ENCODE measurements at regions not wholly inside any gene's neighbourhood (a gene's known extent, or its start where the extent isn't known, plus 50 kb on each side); places are given as distances from the start of the nearest gene placed in this dataset.

DNA sequence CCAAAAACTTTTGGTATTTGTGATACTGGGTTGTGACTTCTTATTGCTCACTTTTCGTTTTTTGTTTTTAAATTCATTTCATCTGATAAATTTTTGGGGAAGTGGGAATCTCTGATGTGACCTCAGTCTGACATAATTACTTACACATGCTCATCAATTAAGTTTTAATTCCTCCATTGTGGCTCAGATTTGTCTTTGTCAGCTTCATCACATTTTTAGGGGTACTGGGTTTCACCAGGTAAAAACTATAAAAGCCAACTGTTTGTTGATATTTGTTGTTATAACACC, 425.3 kb upstream of the TGFBR2 start:
- intact Hi-C loops (cut with DNase I): no loop called here
- no peaks in the 10 kb centered on the region for H3K4me1 ChIP-seq (ENCODE audit: control insufficient read depth in 2 of 3, insufficient read depth in 2 of 3, low read depth in 1 of 3, low read length in 3 of 3)

DNA sequence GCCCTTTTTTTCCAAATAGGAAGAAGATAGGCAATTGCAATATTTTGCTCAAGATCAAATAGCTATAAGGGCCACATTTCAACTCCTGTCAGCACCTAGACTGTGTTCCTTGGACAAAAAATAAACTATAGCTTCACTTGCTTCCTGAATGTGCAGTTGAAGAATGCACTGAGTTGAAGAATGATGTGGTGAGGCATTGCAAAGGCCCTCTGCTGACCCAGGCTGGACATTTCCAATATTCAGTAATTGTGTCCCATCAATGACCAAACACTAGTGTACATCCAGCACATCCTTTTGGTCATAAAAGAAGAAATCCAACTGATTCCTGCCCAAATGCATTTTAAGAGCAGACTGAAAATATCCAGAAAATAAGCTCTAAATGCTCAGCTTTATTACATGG, 424.8 kb upstream of the TGFBR2 start:
- Histone ChIP-seq H3K27ac (ENCODE audit: low read depth in 2 of 2, low read length in 2 of 2) (no peak overlapping the region), H3K4me1 (ENCODE audit: control insufficient read depth in 2 of 3, insufficient read depth in 2 of 3, low read depth in 1 of 3, low read length in 3 of 3) (no peaks in the 10 kb centered on the region), H3K36me3 (ENCODE audit: control insufficient read depth in 2 of 3, insufficient read depth in 3 of 3, low read length in 3 of 3) (no peaks in the 10 kb centered on the region), H3K9ac (ENCODE audit: low read length in 3 of 3) (no peak overlapping the region), H3K9me3 (ENCODE audit: control insufficient read depth in 2 of 3, insufficient read depth in 1 of 3, low read length in 3 of 3) (no peaks in the 10 kb centered on the region), H3K4me3 (ENCODE audit: low read length in 3 of 3) (no peak overlapping the region), H3K27me3 (ENCODE audit: control insufficient read depth, insufficient read depth, low read length) (no peaks in the 10 kb centered on the region)
- intact Hi-C loops (cut with DNase I): no loop called here
- no peak for DNase-seq
- FAIRE-seq: no peak
- TF ChIP-seq, protein P1, sequence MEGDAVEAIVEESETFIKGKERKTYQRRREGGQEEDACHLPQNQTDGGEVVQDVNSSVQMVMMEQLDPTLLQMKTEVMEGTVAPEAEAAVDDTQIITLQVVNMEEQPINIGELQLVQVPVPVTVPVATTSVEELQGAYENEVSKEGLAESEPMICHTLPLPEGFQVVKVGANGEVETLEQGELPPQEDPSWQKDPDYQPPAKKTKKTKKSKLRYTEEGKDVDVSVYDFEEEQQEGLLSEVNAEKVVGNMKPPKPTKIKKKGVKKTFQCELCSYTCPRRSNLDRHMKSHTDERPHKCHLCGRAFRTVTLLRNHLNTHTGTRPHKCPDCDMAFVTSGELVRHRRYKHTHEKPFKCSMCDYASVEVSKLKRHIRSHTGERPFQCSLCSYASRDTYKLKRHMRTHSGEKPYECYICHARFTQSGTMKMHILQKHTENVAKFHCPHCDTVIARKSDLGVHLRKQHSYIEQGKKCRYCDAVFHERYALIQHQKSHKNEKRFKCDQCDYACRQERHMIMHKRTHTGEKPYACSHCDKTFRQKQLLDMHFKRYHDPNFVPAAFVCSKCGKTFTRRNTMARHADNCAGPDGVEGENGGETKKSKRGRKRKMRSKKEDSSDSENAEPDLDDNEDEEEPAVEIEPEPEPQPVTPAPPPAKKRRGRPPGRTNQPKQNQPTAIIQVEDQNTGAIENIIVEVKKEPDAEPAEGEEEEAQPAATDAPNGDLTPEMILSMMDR (IDR thresholded peaks at IDR 0.05; ENCODE audit: borderline replicate concordance, extremely low read depth, insufficient read depth): no peak

More for the DNA sequence above, 425.3 kb upstream of the TGFBR2 start:
- no peak overlapping the region for H3K9ac ChIP-seq (ENCODE audit: low read length in 3 of 3)
- H3K27ac ChIP-seq (ENCODE audit: low read depth in 2 of 2, low read length in 2 of 2): no peak overlapping the region
- TF ChIP-seq, protein P1 (IDR thresholded peaks at IDR 0.05; ENCODE audit: borderline replicate concordance, extremely low read depth, insufficient read depth): no peak
- H3K27me3 ChIP-seq (ENCODE audit: control insufficient read depth, insufficient read depth, low read length): no peaks in the 10 kb centered on the region
- DNase-seq (no peak), FAIRE-seq (no peak)
- no peak overlapping the region for H3K4me3 ChIP-seq (ENCODE audit: low read length in 3 of 3)
- H3K9me3 ChIP-seq (ENCODE audit: control insufficient read depth in 2 of 3, insufficient read depth in 1 of 3, low read length in 3 of 3): no peaks in the 10 kb centered on the region
- no peaks in the 10 kb centered on the region for H3K36me3 ChIP-seq (ENCODE audit: control insufficient read depth in 2 of 3, insufficient read depth in 3 of 3, low read length in 3 of 3)

DNA sequence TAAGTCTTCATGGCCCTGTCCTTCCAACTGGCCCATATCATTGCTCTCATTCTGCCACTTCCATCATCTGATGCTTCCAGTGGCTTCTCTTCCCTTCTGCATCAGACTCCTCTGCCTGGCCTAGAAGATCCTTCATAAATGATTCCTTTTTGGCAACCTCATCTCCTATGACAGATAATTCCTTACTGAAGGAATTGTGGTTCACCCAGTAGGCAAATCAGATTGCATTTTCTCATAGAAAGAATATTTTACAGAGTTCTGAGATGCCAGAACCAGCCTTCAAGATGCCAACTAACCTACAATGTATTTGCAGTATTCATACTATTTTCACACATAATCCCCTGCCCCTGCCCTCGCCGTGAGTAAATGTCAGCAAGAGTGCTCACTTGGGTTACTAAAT, 423.0 kb upstream of the TGFBR2 start:
- TF ChIP-seq, protein P1 (IDR thresholded peaks at IDR 0.05; ENCODE audit: borderline replicate concordance, extremely low read depth, insufficient read depth): no peak
- DNase-seq (no peak), FAIRE-seq (no peak)
- Histone ChIP-seq H3K27me3 (ENCODE audit: control insufficient read depth, insufficient read depth, low read length) (no peaks in the 10 kb centered on the region), H3K9ac (ENCODE audit: low read length in 3 of 3) (no peak overlapping the region), H3K9me3 (ENCODE audit: control insufficient read depth in 2 of 3, insufficient read depth in 1 of 3, low read length in 3 of 3) (no peaks in the 10 kb centered on the region), H3K27ac (ENCODE audit: low read depth in 2 of 2, low read length in 2 of 2) (no peak overlapping the region), H3K36me3 (ENCODE audit: control insufficient read depth in 2 of 3, insufficient read depth in 3 of 3, low read length in 3 of 3) (no peaks in the 10 kb centered on the region), H3K4me3 (ENCODE audit: low read length in 3 of 3) (no peak overlapping the region), H3K4me1 (ENCODE audit: control insufficient read depth in 2 of 3, insufficient read depth in 2 of 3, low read depth in 1 of 3, low read length in 3 of 3) (no peaks in the 10 kb centered on the region)
- intact Hi-C loops (cut with DNase I): no loop called here

- no peaks in the 10 kb centered on the region for H3K4me1 ChIP-seq (ENCODE audit: control insufficient read depth in 2 of 3, insufficient read depth in 2 of 3, low read depth in 1 of 3, low read length in 3 of 3)
- H3K36me3 ChIP-seq (ENCODE audit: control insufficient read depth in 2 of 3, insufficient read depth in 3 of 3, low read length in 3 of 3): no peaks in the 10 kb centered on the region
- TF ChIP-seq, protein P1 (IDR thresholded peaks at IDR 0.05; ENCODE audit: borderline replicate concordance, extremely low read depth, insufficient read depth): no peak
- no peak overlapping the region for H3K9ac ChIP-seq (ENCODE audit: low read length in 3 of 3)
- no peak overlapping the region for H3K4me3 ChIP-seq (ENCODE audit: low read length in 3 of 3)
- DNase-seq (peak in 1 of 5 donors; percentile 28), FAIRE-seq (no peak)
- H3K9me3 ChIP-seq (ENCODE audit: control insufficient read depth in 2 of 3, insufficient read depth in 1 of 3, low read length in 3 of 3): no peaks in the 10 kb centered on the region
- H3K27ac ChIP-seq (ENCODE audit: low read depth in 2 of 2, low read length in 2 of 2): no peak overlapping the region
- intact Hi-C loops (cut with DNase I): no loop called here
- H3K27me3 ChIP-seq (ENCODE audit: control insufficient read depth, insufficient read depth, low read length): no peaks in the 10 kb centered on the region
Measured at GRCh38 chr3:30184091-30184810, 422.1 kb upstream of the TGFBR2 start.
